Lower leg skin (tissue), 3 donors: ENCODE measurements at regions not wholly inside any gene's neighbourhood (a gene's known extent, or its start where the extent isn't known, plus 50 kb on each side); places are given as distances from the start of the nearest gene placed in this dataset.
"Not testable (repeated sequence)": the region's sequence is repeated elsewhere in the genome, so short reads cannot be mapped to it uniquely, and the experiment has no call there.

ENCODE experiments used
- POLR2A ChIP-seq, 2 donors: fragments of 450-650 bp; IDR thresholded peaks; one replicate each; pipeline ENCODE4 v1.6.1; 2016 to 2017; ENCODE audit warnings: antibody characterized with exemption in 2 of 2, mild to moderate bottlenecking in 1 of 2, moderate library complexity in 1 of 2
- TF ChIP-seq, protein P1 (sequence below), 3 donors: fragments of 450-650 bp; IDR thresholded peaks; one replicate each; pipeline ENCODE4 v1.5.1; 2016; ENCODE audit warnings: antibody characterized with exemption in 3 of 3, mild to moderate bottlenecking in 3 of 3, moderate library complexity in 2 of 3

DNA sequence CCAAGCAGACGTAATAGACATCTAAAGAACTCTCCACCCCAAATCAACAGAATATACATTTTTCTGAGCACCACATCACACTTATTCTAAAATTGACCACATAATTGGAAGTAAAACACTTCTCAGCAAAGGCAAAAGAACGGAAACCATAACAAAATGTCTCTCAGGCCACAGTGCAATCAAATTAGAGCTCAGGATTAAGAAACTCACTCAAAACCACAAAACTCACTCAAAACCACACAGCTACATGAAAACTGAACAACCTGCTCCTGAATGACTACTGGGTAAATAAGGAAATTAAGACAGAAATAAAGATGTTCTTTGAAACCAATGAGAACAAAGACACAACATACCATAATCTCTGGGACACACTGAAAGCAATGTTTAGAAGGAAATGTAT is 1879.4 kb upstream of the CELF4 start:
- not testable (repeated sequence) for TF ChIP-seq POLR2A (IDR thresholded peaks at IDR 0.05)
- TF ChIP-seq, protein P1, sequence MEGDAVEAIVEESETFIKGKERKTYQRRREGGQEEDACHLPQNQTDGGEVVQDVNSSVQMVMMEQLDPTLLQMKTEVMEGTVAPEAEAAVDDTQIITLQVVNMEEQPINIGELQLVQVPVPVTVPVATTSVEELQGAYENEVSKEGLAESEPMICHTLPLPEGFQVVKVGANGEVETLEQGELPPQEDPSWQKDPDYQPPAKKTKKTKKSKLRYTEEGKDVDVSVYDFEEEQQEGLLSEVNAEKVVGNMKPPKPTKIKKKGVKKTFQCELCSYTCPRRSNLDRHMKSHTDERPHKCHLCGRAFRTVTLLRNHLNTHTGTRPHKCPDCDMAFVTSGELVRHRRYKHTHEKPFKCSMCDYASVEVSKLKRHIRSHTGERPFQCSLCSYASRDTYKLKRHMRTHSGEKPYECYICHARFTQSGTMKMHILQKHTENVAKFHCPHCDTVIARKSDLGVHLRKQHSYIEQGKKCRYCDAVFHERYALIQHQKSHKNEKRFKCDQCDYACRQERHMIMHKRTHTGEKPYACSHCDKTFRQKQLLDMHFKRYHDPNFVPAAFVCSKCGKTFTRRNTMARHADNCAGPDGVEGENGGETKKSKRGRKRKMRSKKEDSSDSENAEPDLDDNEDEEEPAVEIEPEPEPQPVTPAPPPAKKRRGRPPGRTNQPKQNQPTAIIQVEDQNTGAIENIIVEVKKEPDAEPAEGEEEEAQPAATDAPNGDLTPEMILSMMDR (IDR thresholded peaks at IDR 0.05): not testable (repeated sequence)
